GM19043 (cell line): ENCODE measurements at regions not wholly inside any gene's neighbourhood (a gene's known extent, or its start where the extent isn't known, plus 50 kb on each side); places are given as distances from the start of the nearest gene placed in this dataset.
"Not testable (repeated sequence)": the region's sequence is repeated elsewhere in the genome, so short reads cannot be mapped to it uniquely, and the experiment has no call there.

Experiments used
- ATAC-seq: cut with Tn5 transposase; IDR thresholded peaks from one replicate; pipeline ENCODE4 v1.9.1; 2021; ENCODE audit warnings: low read depth; ENCODE audit not compliant: unreplicated experiment

DNA sequence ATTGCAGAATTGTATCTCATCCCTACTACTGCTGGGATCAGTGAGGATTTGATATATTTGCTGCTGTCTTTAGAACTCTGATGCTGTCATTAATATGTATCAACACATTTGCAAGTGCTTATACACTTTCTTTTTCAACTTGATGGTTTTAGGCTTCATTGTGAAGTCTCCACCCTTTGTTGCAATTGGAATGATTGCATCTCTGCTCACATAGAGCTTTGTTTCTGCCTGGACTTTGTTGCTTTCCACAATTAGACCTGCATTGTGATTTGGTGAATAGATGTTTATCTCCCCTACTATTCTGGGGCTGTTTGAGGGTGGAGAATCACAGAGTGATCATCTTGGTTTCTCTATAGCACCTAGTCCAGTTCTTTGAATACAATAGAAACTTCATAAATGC is 666.7 kb downstream of the EPM2A start:
- no peak for ATAC-seq

DNA sequence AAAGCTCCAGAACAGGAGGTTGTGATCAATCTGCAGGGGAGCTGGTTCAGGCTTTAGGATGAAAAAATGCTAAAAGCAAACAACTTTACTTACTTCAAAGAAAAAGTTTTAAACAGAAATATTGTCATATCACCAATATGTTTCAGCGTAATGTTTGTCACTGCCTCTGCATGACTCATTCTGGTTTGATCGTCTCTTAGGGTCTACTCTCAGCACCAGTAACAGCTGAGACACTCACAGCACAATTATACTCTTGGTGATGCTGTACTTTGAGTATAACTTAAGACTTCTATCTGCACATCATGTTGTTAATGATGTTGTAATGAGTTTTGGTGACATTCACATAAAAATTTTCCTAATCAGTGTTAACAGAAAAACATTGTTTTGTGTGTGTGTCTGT is 665.4 kb downstream of the EPM2A start:
- ATAC-seq, result no peak

DNA sequence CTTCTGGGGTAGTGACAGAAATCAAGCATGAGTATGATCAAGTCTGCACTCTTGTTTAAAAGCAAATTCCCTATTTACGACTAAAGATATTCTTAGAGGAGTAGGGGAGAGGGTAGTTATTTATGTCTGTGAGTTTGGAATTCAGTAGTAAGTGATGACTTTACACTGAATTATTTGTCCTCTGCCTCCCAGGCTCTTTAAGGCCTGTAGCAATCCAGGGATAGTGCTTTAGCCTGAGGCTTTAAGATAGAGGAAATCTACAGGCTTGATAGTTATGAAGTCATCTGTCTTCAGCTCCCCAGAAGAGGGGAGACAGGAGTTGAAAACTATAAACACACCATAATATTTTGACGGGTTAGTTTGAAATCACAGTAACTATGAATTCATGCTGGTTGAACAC is 664.5 kb downstream of the EPM2A start:
- ATAC-seq, result no peak

DNA sequence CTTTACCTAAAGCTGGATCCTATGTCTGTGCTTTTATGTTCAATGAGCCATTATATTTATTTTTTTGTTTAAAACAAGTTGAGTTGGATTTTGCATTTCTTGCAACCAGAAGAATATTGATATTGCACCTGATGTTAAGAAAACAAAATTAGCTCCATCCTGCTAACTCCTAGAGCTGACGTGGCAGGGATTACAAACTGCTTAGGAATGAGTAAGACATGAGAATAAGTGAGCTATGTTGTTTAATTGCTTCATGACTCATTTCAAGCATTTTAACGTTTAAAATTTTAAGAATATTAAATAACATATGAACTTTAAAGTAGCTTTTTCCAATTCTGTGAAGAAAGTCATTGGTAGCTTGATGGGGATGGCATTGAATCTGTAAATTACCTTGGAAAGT is 663.5 kb downstream of the EPM2A start:
- no peak for ATAC-seq

DNA sequence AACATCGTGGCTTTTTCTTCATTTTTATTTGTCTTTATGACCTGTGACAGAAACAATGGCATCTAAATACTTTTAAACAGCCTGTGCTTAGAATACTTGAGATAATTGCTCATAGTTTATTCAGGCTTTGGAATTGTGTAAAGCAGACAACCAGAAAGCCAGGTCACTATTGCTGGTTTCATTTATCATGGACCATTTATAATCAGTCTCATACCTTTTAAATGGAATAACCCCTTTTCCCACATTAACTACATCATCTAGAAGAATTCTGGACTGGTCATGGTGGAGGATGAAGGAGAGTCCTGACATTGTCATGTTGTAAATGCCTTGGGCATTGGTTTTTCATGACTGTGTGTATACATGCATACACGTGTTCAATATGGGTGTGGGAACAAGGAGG is 661.5 kb downstream of the EPM2A start:
- ATAC-seq, result no peak

DNA sequence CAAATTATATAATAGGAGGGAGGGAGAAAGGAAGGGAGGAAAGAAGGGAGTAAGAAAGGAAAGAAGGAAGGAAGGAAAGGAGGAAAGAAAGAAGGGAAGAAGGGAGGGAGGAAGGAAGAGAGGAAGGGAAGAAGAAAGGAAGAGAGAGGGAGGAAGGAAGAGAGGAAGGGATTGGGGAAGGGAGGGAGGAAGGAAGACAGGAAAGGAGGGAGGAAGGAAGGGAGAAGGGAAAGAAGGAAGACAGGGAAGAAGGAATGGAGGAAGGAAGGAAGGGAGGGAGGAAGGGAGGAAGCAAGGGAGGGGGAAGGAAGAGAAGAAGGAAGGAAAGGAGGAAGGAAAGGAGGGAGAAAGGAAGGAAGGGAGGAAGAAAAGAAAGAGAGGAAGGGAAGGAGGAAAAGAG is 660.5 kb downstream of the EPM2A start:
- no peak for ATAC-seq

DNA sequence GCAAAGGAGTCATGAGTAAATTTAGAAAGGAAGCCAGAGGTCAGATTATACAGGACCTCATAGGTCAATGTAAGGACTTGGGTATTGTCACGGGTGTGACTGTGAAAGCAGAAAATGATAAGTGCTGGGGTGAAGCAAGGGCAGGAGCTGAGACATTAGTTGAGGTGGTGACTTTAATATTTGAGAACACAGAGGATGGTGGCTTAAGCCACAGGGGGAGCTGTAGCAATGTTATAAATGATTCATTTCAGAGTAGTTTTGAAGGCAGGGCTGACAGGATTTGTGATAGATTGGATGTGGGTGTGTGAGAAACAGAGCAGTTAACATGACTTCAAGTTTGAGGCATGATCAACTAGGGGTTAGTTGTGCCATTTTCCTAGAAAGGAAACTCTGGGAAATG is 659.9 kb downstream of the EPM2A start:
- no peak for ATAC-seq

DNA sequence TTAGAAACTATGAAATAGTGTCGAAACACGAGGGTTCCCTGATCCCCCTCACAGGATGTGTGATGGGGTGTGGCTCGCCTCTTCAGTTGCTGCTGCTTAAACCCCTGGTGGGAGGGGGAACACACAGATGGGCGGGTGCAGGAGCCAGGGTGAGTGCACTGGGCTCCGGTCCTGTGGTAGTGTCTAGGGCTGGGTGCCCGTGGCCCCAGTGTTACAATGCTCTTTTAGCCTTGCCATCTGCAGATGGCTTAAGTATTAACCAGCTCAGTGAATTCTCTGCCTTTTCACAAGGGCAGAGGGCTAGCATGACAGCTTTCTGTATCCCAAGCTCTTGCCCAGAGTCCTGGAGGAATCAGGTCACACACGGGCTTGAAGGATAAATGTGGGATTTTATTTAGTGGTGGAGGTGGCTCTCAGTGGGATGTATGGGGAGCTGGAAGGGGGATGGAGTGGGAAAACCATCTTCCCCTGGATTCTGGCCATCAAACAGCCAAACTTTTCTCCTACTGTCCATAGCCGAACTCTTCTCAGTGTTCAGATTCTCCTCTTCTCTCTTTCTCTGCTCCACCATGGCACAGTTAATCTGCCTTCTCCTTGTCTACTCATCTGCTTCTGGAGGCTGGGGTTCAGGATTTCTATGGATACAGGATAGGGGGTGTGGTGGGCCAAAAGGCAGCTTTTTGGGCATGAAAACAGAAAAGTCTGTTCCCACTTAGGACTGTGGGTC is 659.0 kb downstream of the EPM2A start:
- no peak for ATAC-seq

DNA sequence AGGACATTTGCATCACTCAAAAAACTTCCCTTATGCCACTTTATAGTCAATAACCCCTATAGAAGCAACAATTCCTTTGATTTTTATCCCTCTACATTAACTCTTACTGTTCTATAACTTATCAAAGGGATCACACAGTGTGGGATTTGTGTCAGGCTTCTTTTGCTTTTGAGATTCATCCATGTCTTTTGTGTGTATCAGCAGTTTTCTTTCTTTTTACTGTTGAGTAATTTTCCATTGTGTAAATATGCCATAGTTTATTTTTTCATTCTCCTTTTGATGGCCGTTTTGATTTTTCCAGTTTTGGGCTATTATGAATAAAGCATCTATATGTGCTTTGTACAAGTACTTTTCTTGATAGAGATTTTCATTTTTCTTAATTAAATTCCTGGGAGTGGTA is 657.9 kb downstream of the EPM2A start:
- ATAC-seq, result no peak

DNA sequence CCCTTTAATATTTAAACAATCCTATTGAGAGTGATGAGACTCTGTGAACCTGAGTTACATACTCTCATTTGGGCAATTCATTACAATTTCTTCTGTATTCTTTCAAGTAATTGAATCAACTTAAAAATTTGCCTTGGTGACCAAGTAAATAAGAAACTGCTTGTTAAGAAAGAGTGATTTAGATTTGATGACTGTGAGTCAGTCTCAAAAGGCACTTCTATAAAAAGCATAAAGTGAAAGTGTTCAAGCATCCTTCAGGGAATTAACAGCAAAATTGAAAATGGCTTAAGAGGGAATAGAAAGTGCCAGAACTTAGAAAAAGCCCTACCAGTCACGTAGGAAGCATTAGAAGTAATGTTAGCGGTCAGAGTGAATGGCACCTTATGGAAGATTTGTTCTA is 654.7 kb downstream of the EPM2A start:
- ATAC-seq, result no peak

DNA sequence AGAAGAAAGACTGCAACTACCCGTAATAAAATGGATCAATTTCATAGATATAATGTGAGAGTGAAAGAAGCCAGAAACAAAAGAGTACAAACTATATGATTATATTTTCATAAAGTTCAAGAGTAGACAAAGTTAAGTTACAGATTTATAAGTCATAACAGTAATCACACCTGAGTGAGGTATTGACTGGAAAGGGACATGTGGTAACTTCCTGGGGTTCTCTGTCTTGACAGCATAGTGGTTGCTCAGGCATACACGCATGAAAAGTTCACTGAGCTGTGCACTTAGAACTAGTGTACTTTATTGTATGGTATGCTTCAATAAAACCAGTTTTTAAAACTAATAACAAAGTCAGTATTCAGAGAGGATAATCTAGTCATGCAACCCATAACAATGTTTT is 653.6 kb downstream of the EPM2A start:
- ATAC-seq, result no peak

DNA sequence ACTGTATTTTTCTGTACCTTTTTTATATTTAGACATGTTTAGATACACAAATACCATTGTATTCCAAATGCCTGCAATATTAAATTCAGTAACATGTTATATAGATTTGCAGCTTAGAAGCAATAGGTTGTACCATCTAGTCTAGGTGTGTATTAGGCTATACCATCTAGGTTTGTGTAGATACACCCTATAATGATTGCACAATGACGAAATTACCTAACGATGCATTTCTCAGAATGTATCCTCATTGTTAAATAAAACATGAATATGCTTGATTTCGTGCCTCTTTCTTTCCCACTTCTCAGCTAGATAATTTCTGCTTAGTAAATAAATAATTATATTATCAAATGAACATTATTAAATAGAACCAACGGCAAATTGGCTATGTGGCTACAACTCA is 653.0 kb downstream of the EPM2A start:
- ATAC-seq, result no peak

DNA sequence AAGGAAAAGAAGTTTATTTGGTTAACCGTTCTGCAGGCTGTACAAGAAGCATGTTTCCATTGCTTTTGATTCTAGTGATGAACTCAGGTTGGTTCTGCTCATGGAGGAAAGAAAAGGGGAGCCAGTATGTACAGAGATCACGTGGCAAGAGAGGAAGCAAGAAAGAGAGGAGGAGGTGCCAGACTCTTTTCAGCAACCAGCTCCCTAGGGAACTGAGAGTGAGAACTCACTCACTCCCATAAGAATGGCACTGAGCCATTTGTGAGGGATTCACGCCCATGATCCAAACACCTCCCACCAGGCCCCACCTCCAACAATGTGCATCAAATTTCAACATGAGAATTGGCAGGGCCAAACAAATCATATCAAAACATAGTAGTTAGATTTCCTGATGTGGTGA is 649.1 kb downstream of the EPM2A start:
- no peak for ATAC-seq

DNA sequence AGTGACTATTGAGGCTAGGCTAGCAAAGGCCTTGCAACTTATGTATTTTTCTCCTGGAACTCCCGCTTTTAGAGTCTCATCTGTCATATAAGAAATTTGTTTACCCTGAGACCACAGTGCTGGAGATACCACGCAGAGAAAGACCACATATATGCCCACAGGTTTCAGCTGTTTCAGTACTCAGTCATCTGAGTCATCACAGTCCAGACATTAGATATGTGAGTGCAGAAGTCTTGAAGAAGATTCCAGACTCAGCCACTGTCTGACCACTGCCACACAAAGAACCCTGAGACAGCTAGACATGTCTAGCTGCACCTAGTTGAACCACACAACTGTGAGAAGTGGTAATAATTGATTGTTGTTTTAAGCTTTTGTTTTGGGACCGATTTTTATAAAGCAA is 648.3 kb downstream of the EPM2A start:
- ATAC-seq, result no peak

DNA sequence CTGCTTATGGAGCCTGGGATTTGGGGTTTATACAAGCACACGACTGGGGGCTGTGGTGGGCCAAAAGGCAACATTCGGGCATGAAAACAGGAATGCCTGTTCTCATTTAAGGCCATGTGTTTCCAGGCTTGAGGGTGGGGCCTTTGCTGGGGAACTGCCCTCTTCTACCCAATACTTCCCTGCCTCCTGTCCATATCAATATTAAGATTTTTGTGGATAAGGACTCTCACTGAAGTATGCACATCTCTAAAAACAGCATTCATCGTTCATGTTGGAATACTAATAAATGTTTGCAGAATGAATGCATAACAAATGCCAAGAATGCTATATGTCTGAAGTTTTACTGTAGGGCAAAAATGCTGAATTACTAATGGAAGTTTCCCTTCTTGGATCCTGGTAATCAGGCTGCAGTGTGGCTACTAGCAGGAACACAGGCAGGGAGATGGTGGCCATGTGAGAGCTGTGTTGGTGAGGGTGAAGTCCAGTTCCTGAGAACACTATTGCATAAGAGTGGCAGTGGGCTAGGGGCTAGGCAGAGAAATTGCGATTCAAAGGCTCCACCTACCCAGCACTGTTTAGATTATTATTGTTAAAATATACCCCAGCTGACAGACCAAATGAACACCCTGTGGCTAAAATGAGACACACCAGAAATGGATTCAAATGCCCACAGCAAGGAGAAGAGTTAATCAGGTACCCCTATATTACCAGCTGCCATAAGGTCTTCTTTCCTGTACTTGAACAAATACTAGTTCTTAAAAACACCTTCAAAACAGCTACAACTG is 644.3 kb downstream of the EPM2A start:
- no peak for ATAC-seq

DNA sequence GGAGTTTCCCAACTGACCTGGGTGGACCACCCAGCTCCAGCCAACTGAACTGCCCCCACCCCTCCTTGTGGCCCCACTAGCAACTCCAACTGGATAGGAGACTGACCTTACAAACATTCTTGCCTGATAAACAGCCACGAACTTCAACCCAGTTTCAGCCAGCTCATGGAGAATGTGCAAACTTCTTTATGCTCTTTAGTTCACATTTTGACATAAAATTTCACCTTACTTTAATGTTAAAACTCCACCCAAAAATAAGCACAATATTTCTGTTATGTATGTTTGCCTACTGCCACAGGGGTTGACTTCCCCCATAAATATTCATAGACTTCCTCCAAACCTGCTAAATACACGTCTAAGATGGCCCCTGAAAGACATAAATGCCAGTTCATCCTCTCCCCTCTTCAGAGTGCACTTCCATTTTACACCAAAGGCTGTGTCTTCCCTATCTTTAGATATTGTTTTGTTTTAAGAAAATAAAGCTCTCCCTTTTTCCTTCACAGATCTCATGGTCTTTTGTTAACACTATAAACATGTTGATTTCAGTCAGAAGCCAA is 643.7 kb downstream of the EPM2A start:
- ATAC-seq, result no peak

DNA sequence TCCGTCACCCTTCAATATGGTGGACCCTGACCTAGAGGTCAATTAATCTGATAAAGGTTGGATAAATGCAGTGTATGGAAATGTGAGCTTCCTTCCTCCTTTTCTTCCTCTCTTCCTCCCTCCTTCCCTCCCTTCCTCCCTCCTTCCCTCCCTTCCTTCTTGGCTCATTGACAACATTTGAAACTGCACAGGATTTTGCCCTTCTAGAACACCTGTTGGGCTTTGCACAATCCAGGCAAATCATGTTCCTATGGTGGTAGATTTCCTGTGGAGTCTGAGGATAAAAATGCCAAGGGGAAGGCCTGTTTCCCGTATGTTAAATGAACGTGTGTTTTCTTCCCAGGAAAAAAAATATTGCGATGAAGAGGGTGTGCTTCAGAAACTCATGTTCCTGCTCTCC is 642.8 kb downstream of the EPM2A start:
- no peak for ATAC-seq

DNA sequence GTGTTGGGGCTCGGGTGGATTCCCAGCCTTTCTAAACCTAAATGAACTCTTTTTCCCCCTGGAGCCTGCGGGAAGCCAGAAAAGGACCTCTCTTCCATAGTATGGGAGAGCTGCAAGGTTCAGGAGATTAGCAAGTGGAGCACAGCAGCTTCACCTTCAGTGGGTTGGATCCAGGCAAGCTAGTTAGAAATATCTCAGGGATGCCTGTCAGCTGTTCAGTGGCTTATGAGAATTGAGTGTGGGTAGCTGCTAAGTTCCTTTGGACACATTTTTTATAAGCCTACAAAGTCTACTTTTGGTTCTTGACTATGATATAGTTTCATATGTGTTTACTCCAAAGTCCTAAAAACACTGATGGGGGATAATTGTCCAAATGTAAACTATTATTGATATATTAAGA is 642.1 kb downstream of the EPM2A start:
- ATAC-seq, result no peak

DNA sequence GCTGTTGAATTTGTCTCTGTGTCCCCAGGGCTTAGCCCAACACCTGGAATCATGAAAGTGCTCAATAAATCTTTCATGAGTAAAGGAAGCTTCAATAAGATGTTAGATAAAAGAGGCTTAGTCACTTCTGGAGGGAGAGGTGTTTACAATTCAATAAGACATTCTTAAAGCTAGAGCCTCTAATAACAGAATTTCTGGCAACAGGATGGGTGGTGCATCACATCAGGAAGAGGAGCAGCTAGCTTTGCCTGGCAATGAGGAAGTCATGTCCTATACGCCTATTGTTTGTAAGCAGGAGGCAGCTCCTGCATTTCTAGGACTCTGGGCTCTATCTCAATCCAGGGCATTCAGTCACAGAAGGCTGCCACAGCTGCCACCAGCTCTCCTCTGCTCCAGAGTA is 638.5 kb downstream of the EPM2A start:
- ATAC-seq, result no peak

DNA sequence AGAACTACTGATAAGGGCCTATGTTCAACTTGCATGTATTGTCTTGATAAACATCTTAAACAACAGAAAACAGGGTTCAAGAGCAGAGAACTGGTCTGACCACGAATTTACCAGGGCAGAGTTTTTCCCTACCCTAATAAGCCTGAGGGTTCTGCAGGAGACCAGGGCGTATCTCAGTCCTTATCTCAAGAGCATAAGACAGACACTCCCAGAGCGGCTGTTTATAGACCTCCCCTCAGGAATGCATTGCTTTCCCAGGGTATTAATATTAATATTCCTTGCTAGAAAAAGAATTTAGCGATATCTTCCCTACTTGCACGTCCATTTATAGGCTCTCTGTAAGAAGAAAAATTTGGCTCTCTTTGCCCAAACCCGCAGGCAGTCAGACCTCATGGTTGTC is 637.2 kb downstream of the EPM2A start:
- not testable (repeated sequence) for ATAC-seq

DNA sequence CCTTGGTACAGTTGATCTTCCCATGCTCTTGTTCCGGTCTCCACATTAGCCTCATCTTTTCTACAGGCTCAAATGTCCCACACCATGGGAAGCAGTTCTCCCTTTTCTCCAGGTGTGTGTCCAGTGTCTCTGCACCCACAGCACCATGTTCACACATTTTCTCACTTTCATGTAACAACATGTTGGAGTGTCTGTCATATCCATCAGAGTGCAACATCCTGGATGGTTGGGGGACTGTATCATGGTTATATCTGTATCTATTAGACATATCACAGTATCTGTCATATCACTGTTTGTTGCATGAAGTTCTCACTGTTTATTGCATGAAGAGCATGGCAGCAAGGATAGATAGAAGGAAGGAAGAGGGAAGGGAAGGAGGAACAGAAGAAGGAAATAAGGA is 635.6 kb downstream of the EPM2A start:
- no peak for ATAC-seq

DNA sequence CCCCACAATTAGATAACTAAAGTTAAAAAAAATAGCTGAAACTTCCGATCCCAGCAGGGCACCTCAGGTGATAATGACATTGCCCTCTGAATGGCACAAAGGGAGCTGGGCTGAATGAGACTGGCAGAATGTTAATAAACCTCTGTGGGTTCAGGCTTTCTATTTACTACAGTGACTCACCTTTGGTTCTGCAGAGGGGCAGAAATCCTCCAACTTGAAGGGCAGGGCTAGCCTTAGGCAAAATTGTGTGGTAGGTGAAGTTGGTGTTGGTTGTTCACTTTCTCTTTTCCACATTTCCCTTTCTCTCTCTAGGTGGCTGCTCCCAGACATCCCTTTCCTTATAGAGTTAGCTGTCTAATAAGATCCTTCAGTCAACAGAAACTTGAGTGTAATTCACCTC is 625.2 kb downstream of the EPM2A start:
- ATAC-seq, result no peak
